DMS53 treated with DMSO at 0.1 percent for 48 hours (cell line): ENCODE measurements at regions not wholly inside any gene's neighbourhood (a gene's known extent, or its start where the extent isn't known, plus 50 kb on each side); places are given as distances from the start of the nearest gene placed in this dataset.
"Not testable (repeated sequence)": the region's sequence is repeated elsewhere in the genome, so short reads cannot be mapped to it uniquely, and the experiment has no call there.

Source experiments
- DNase-seq: peaks from one replicate; lab custom pipeline; 2025; ENCODE audit not compliant: unreplicated experiment; lab: John Stamatoyannopoulos, UW

DNA sequence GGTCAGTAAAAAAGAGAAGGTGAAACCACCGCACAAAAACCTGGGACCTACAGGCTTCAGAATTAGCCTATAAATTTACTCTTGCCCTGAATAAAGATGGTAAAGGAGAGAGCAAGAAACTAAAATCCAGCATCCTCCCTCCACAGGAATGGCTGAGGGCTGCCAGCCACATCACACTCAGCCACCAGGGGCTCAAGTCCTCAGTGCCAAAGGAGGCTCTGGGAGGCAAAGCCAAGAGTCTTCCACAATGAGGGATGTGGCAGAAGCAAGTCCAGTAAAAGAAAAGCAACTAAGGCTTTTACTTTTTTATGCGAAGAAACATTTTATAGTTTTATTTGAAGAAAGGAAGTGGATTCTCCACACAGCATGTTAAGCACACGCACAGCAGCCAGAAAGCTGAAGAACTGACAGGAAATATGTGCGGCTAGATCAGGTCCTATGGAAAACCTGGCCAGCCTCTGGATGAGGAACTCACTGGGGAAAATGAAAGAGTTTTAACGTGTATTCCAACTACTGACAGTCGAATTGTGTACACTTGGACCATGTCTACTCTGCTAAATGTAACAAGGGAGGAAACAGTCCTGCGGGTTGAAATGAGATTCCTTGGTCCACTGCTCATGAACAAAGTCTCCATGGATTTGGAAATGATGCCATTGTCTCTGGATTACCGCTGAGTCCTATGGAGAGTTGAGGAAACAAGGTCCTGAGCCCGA lies 219.4 kb upstream of the SSTR4 start:
- DNase-seq = no peak

DNA sequence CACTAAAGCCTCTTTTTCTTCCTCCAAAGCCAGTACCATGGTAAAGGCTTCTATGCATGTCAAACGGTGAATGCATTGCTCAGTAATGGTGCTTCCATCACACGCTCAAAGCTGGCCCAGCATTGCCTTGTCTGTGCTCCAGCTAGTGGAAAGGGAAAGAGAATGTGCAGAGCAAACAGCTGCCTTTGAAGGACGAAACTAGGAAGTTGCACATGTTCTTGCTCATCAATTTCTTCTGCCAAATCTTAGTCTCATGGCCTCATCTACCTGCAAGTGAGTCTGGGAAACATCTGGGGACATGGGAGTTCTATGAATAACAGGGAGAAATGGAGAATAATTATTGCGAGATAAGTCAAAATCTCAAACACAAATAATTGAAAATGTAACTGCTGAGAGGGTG lies 216.5 kb upstream of the SSTR4 start:
- no peak for DNase-seq

DNA sequence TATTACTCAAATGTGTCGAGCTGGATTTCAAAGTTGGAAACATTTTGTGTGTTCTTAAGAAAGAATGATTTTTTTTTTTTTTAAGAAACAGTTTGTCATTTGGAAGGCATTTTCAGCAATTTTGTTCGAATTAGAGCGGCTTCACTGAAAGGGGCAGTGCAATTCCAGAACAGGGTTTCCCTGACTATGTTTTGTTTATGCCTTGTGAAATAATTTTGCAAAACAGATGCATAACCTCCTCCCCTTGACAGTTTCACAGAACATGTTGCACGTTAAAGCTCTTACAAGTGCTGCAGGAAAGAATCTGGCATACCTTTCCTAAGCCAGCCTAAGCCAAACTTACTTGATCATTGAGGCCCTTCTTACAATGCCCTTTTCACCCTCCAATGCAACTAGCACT lies 216.0 kb upstream of the SSTR4 start:
- DNase-seq = no peak

DNA sequence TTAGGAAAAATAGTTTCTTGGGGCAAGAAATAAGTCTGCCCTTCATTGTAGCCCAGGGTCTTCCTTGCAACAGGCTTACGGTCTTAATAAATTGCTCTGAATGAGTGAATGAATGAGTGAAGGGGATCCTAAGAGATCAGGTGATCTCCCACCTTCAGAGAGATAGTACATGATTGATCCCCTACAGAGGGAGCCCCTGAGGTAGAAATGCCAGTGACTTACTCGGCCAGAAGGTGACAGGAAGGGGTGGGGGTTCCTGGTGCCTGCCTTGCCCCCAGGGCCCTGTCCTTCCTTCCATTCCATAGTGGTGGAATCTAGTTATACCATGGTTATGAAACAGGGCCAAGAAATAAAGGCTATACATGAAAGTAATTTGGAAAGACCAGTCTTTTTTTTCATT lies 215.3 kb upstream of the SSTR4 start:
- no peak for DNase-seq

DNA sequence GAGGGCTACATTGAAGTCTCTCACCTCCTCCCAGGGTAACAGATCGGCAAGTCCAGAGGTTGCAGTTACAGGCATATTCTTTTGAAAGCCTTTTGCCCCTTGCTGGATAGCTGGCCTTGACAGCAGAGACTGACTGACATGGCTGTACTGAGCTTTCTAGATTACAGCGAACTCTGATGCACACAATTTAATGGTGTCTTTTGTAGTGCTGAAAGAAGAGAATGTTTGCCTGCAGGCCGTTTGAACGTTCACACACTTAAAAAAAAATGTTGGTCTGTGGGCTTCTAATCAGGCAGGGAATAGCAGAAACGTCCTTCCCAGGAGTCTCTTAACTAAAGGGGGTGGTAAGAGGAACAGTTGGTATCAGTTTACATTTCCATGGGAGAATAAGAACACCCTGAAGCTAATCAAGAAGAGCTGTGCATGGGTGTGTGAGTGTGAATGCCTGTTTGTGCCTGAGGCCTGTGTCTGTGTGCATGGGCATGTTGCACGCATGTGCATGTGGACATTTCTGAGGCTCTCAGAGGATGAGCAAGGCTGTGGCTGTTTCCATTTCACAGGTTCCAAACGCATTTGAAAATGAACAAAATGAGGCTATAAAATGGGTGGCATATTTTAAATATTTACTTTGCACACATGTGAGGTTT lies 213.9 kb upstream of the SSTR4 start:
- no peak for DNase-seq

DNA sequence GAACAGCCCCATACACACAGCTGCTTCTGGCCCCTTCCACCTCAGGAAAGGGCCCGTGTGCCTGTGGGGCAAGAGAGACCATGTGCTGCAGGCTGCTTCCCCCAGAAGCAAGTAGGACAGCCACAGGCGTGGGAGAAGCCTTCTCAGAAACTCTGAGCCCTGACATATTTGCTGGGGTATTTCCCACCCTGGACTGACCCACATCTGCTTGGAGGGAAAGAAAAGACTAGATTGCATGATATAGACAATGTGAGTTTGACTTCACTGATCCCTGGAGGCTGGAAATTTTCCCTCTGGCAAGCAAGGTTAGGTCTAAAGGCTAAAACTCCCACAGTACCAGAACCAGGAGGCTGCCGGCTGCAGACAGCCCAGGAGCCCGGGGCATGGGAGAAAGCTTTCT lies 213.3 kb upstream of the SSTR4 start:
- no peak for DNase-seq

DNA sequence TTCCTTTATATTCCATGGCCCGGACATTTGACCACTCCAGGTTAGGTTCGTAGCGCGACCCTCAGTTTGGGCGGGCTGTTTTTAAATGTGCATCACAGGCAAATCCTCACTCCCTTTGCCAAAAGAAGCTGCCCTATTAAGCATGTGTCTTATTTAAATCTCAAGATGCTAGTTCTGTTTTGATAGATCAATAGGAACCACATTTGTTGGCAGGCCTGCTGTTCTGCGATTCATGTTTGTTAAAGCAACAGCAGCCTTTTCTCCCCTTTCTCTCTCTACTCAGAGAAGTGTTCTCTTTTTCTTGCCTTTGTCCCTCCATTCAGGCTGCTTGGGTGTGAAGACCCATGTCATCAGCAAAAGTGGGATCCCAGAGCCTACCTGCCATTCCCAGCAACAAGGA lies 212.0 kb upstream of the SSTR4 start:
- DNase-seq = no peak

DNA sequence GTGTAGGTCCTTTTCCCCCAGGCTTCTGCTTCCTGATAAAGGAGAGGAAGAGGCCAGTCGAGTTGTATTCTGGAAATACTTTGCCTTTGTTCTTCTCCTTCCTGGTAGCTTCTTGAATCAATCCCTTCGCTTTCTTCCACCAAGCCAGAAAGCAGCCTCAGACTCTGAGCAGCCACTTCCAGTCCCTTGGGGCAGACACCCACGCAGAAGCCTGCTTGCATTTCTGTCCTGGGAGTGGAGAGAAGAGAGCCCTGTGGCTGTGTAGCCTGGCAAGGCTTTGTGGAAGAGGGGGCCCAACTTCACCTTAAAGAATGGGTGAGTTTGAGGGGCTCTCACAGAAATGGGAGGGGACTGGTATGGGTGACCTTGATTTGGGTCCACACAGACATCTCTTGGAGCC lies 211.0 kb upstream of the SSTR4 start:
- no peak for DNase-seq

DNA sequence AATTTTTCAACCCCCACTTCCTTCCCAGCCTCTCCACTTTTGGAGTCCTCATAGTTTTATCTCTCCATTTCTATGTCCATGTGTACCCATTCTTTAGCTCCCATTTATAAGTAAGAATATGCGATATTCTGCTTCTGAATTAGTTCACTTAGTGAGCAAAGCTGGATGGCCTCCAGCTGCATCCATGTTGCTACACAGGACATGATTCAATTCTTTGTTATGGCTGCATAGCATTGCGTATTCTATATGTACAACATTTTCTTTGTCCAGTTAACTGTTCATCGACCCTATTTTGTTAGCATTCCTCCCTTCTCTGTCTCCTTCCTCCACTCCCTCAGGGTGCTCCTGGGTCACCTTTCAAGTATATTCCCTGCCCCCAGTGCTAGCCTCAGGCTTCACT lies 210.0 kb upstream of the SSTR4 start:
- no peak for DNase-seq

DNA sequence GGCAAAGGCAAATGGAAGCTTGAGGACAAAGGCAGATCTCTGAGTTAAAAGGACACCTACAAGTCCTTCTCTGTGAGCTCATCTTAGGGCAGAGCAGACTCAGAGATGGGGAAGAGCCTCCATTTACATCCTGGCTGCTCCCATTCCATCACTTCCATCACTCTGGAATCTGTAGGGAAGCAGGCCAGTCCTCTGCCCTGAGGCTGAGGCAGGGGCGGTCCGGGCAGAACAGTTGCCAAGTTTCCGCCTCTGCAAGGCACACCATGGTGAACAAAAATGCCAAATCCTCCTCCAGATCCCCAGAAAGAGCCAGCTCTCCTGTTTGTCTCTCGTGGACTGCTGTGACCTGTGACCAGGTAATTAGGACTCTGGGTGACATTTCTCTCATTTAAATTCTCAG lies 209.6 kb upstream of the SSTR4 start:
- no peak for DNase-seq

DNA sequence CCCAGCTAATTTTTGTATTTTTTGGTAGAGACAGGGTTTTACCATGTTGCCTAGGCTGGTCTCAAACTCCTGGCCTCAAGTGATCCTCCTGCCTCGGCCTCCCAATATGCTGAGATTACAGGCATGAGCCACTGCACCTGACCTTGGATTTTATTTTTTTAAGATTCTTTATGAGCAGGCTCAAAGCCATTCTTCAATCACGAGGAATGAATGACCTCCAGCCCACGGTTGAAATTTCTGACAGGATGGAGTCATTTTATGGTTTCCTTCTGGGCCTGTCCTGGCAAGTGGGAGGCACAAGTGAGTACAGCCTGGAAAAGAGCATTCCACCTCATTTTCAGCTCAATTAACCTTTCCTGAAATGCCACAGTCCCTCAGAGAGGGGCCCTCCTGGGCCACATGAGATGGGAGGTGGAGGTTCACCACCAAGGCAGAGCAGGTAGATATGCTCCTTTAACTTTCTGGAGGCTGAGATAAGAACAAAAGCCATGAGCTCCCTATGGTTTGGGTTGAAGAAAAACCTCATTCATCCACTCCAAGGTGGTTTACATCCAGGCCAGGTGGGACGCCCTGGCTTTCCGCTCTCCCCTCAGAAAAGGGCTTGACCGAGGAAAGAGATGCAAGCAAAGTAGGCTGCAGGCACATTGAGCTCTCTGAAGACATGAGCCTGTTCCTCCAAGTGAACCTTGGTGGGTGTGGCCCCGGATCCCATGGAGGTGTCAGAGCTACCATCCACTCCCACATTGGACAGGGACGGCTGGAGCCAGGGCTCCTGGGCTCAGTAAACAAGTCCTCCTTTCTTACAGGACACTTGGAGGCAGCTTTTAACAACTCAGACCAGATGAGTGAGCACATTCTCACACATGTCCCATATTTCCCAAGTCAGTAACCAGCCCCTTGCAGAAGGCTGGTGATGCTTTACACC lies 208.5 kb upstream of the SSTR4 start:
- DNase-seq = no peak

DNA sequence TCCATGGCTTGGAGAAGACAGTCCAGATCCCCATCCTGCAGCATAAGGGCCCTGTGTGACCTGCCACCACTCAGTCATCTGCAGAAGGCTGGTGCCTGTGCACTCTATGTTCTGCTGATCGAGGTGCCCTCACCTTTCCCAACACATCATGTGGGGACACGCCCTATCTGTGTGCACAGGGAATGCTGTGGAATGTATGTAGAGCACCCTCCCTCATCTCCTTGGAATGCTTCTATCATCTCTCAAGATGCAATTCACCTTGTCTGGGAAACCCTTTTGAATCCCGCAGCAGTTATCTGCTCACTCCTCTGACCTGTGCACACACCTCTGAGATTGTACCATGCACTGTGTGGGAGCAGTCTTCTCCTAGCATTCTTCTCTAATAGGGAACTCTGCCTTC lies 207.2 kb upstream of the SSTR4 start:
- no peak for DNase-seq

DNA sequence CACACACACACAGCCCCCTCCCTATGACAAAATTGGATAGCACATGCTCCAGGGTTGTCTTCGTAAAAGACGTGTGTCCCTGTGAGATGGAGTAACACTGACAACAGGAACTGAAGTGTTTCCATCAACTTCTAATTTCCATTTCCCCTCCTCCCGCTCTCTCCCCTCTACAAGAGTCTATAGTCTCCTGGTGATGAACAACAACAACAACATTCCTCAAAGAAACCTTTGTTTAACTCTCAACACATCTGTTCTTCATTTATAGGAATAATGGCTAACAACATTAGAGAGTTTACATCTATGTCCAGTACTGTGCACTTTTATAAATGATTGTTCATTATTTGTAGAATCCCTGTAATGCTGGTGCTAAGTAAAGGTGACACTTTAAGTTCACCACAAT lies 205.8 kb upstream of the SSTR4 start:
- no peak for DNase-seq

DNA sequence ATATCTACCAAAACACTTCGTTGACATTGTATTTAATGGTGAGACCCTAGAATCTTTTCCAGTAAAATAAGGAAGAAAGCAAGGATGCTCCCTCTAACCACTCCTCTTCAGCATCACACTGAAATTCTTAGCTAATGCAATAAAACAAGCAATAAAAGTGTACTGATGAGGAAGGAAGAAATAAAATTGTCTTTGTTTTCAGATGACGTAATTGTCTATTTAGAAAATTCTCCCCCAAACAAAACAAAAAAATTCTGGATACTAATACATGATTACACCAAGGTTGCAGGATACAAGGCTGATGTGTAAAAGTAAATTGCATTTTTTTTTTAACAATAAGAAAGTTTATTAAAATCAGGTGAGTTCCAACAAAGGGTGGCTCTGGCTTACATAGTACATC lies 205.0 kb upstream of the SSTR4 start:
- DNase-seq = no peak

DNA sequence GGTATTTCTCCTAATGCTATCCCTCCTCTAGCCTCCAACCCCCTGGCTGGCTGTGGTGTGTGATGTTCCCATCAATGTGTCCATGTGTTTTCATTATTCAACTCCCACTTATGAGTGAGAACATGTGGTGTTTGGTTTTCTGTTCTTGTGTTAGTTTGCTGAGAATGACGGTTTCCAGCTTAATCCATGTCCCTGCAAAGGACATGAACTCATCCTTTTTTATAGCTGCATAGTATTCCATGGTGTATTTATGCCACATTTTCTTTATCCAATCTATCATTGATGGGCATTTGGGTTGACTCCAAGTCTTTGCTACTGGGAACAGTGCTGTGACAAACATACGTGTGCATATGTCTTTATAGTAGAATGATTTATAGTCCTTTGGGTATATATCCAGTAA lies 204.4 kb upstream of the SSTR4 start:
- DNase-seq = not testable (repeated sequence)

DNA sequence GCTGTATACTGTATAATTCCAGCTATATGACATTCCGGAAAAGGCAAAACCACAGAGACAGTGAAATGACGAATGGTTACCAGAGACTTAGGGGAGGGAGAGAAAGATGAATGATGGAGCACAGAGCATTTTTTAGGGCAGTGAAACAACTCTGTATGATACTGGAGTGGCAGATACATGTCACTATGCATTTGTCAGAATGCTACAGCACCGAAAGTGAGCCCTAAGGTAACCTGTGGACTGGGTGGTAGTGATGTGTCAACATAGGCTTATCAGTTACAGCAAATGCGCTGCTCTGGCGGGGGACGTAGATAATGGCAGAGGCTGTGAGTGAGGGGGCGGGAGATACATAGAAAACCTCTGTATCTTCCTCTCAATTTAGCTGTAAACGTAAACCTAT lies 201.3 kb upstream of the SSTR4 start:
- no peak for DNase-seq

DNA sequence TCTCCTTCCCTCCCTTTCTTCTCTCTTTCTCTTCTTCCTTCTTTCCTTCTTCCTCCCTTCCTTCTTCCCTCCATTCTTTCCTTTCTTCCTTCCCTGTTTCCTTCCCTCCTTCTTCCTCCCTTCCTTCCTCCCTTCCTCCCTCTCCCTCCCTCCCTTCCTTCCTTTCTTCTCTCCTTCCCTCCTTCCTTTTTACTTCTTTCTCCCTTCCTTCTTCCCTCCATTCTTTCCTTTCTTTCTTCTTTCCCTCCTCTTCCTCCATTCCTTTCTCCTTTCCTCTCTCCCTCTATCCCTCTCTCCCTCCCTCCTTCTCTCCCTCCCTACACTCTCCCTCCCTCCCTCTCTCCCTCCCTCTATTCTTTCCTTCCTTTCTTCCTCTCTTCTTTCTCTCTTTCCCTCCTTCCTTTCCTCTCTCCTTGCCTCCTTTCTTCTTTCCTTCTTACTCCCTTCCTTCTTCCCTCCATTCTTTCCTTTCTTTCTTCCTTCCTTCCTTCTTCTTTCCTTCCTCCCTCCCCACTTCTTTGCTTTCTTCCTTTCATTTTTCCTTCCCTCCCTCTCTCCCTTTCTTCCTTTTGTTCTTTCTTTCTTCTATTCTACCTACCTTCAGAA lies 200.4 kb upstream of the SSTR4 start:
- no peak for DNase-seq

DNA sequence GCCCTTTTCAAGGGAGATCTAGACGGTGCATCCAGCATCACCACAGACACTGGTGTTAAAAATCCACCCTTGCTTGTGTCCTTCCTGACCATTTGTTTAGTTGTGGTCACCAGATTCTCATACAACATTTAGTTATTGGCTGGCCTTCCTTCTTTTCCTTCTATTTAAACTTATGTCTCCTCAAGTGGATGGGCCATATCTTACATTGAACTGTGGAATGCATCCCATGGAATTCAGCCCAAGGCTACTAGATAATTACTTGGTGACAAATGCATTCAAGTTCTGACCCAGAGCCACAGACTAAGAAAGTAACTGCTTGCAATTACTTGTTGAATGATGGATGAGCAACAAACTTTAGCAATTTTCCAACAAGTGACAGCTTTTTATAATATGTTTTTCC lies 198.9 kb upstream of the SSTR4 start:
- DNase-seq = no peak

DNA sequence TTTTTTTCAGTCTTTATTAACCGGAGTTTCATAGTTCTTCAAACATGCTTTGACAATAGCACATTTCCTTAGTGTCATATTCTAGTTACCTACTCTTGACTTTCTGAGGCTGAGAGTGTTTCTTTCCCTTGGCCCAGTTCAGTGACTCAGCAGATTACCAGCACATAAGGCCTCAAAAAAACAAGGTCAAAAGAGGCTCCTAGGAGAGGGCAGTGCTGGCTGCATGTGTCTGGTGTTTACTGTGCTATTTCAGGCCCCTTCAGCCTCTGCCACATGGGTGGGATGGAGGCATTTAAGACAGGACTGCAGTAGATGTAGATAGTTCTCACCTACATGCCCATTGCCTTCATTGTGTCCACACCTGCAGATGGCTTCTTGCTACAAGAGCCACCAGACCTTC lies 198.2 kb upstream of the SSTR4 start:
- DNase-seq = no peak

DNA sequence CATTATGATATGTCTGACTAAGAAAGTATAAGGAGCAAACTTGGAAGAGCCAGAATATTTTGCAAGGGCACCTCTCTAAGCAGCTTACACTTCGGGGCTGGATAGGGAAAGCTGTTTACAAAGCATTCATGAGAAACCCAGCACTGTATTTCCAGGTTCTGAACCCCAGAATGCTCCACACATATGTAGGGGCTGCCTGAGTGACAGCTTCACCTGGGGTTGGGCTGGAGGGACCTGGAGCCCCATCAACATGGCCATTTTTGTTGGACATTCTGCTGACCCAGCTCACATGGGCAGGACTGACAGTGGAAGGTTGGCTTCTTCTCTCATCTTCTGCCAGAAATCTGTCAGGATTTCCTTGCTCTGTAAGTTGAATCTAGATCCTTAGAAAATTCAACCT lies 197.1 kb upstream of the SSTR4 start:
- no peak for DNase-seq

DNA sequence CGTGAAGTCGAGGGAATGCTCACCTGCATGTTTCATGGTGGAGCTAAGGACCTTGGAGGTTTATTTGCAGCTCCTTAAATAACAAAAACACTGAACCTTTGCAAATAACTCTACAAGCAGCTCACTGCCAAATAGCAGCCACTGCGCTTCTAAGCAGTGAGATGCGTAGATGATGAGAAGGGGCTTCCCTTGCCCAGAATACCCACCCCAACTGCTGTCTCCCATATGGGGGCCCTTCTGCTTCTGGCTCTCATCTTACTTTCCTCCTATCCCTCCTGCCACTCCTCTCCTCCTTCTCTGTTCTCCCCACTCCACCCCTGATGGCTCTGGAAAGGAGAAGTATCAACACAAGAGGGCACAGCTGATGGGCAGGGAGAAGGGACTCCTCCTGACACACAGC lies 193.3 kb upstream of the SSTR4 start:
- DNase-seq = no peak

DNA sequence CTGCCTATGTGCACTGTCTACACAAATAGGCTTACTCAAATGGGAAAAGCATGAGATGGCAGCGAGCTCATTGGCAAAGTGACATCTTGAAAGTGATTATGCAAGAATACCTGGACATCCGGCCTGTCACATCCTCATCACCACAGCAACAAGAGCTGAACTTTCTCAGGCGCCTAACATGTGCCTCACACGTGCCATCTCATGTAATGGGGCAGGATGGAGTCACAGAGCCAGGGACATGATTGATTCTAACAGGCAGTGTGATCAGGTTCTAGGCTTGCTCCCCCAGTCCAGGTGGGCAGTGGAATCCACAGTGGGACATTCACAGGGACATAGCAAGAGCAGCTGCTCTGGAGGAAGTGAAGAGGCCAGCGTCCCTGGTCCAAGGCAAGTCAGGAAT lies 192.3 kb upstream of the SSTR4 start:
- DNase-seq = no peak
